Bronchial epithelial cell (primary cell): ENCODE measurements at regions not wholly inside any gene's neighbourhood (a gene's known extent, or its start where the extent isn't known, plus 50 kb on each side); places are given as distances from the start of the nearest gene placed in this dataset.

Experiments used
- DNase-seq: peaks from one replicate; pipeline ENCODE4 v3.0.0-alpha.2; 2010; ENCODE audit warnings: low read depth
- FAIRE-seq: peaks from 2 replicates; lab custom pipeline; 2011; peaks lifted over from hg19 to GRCh38; lab: Jason Lieb, UNC
- H3K27me3 ChIP-seq: 2 replicates; pipeline ENCODE4 v1.5.1; 2011; ENCODE audit warnings: low read length; ENCODE audit not compliant: control insufficient read depth, insufficient read depth
- H3K36me3 ChIP-seq: 2 replicates; pipeline ENCODE4 v1.5.1; 2011; ENCODE audit warnings: low read length; ENCODE audit not compliant: control insufficient read depth, insufficient read depth
- H3K4me3 ChIP-seq: 2 replicates; pipeline ENCODE4 v1.5.1; 2011; ENCODE audit warnings: mild to moderate bottlenecking, low read depth, low read length, control low read depth
- TF ChIP-seq, protein P1 (sequence below): IDR thresholded peaks from 2 replicates; pipeline ENCODE4 v1.5.1; 2011; ENCODE audit warnings: mild to moderate bottlenecking, moderate library complexity, low read length, control low read depth, inconsistent platforms; ENCODE audit not compliant: insufficient read depth, severe bottlenecking

DNA sequence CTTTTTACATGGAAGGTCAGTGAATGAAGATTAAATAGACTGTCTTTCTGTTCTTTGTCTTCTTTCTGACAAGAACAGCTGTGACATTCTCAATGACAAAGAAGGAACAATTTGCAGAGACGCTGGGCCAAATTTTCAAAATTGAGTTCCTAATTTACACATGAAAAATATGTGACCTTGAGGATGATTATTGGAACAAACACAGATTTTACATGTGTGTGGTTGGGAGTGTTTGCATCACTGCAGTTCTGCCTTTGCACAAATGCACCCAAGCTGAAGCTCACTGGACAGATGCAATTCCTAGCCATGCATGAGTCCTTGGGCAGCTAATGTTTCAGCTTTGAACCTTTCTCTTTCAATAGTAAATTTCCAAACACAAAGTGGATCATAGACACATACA, 350.8 kb downstream of the QKI start:
- no peak overlapping the region for H3K4me3 ChIP-seq
- H3K36me3 ChIP-seq = no peaks in the 10 kb centered on the region
- TF ChIP-seq, protein P1, sequence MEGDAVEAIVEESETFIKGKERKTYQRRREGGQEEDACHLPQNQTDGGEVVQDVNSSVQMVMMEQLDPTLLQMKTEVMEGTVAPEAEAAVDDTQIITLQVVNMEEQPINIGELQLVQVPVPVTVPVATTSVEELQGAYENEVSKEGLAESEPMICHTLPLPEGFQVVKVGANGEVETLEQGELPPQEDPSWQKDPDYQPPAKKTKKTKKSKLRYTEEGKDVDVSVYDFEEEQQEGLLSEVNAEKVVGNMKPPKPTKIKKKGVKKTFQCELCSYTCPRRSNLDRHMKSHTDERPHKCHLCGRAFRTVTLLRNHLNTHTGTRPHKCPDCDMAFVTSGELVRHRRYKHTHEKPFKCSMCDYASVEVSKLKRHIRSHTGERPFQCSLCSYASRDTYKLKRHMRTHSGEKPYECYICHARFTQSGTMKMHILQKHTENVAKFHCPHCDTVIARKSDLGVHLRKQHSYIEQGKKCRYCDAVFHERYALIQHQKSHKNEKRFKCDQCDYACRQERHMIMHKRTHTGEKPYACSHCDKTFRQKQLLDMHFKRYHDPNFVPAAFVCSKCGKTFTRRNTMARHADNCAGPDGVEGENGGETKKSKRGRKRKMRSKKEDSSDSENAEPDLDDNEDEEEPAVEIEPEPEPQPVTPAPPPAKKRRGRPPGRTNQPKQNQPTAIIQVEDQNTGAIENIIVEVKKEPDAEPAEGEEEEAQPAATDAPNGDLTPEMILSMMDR = no peak
- FAIRE-seq (no peak), DNase-seq (no peak)
- H3K27me3 ChIP-seq = no peaks in the 10 kb centered on the region

DNA sequence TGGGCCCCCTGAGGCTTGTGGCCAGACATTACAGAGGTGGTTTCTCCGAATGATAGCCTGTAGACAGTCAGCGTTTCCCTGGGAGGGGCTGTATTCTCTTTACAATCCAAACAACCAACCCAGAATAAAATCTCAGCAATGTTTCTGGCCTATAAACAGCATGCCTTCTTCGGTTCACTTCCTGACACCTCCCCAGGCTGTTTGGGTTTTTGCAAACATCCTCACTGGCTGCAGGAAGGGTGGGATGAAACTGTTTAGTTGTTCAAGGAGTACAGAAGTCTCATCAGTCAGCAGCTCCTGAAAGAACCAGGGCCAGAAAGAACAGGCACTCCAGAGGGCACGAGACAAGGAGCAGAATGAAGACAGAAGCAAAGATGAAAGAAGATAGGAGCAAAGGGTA, 350.0 kb downstream of the QKI start:
- FAIRE-seq = peak; percentile 85

DNA sequence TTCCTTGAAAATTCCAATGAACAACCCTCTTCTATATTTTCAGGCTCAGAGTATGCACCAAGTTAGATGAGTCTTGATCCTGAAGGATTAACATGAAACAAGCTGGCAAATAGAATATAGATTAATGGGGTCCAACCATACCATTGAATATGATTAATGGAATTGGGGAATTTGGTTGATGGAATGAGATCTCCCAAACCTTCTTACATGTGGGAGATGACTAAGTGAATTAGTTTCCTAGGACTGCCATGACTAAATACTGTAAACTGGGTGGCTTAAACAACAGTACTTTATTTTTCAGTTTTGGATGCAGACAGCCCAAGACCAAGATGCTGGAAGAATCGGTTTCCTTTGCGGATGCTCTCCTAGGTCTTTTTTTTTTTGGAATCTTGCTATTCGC, 347.0 kb downstream of the QKI start:
- Histone ChIP-seq H3K27me3 (no peaks in the 10 kb centered on the region), H3K36me3 (no peaks in the 10 kb centered on the region), H3K4me3 (no peak overlapping the region)
- DNase-seq (no peak), FAIRE-seq (no peak)
- TF ChIP-seq, protein P1 = no peak

More for the DNA sequence above, 350.0 kb downstream of the QKI start:
- TF ChIP-seq, protein P1 = no peak
- no peaks in the 10 kb centered on the region for H3K27me3 ChIP-seq
- no peak for DNase-seq
- no peak overlapping the region for H3K4me3 ChIP-seq
- no peaks in the 10 kb centered on the region for H3K36me3 ChIP-seq

- TF ChIP-seq, protein P1 = no peak
- DNase-seq (no peak), FAIRE-seq (no peak)
- Histone ChIP-seq H3K4me3 (no peak overlapping the region), H3K27me3 (no peaks in the 10 kb centered on the region), H3K36me3 (no peaks in the 10 kb centered on the region)
Observed at GRCh38 chr6:163760860-163761259, 346.3 kb downstream of the QKI start.

DNA sequence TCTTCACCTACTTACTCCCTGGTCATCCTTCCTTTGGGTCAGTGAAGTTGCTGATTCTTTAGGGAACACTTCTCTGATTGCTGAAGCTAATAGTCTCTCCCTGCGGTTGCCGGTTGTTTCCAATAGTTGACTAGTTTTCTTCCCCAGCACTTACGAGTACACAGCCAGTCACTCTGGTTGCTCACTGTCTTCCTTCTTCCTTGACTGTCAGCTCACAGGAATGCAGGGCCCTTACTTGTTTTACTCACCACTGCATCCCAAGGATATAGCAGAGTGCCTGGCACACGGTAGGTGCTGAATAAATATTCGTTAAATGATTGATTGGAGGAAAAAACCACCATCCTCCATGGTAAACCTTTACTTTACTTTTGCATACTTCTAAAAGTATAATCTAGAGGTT, 345.0 kb downstream of the QKI start:
- Histone ChIP-seq H3K4me3 (no peak overlapping the region), H3K36me3 (no peaks in the 10 kb centered on the region), H3K27me3 (no peaks in the 10 kb centered on the region)
- TF ChIP-seq, protein P1 = no peak
- FAIRE-seq = no peak
- peak; percentile 71 for DNase-seq

GRCh38 chr6:163757520-163757919, 343.0 kb downstream of the QKI start:
- FAIRE-seq = no peak
- TF ChIP-seq, protein P1 = no peak
- Histone ChIP-seq H3K4me3 (no peak overlapping the region), H3K27me3 (no peaks in the 10 kb centered on the region), H3K36me3 (no peaks in the 10 kb centered on the region)
- DNase-seq = no peak
